DOHH2 (cell line): ENCODE measurements at regions not wholly inside any gene's neighbourhood (a gene's known extent, or its start where the extent isn't known, plus 50 kb on each side); places are given as distances from the start of the nearest gene placed in this dataset.

Experiments
- EZH2phosphoT487 ChIP-seq: fragments of 200-600 bp; sonication (generic); IDR thresholded peaks from 2 replicates; pipeline ENCODE4 v1.6.1; 2017; ENCODE audit warnings: borderline replicate concordance, mild to moderate bottlenecking, antibody characterized with exemption, low read length, moderate library complexity, mixed read lengths
- TF ChIP-seq, protein P1 (sequence below): fragments of 200-600 bp; sonication (generic); IDR thresholded peaks from one replicate; pipeline ENCODE4 v1.5.1; 2014; ENCODE audit warnings: antibody characterized with exemption, mild to moderate bottlenecking, low read depth, low read length; ENCODE audit not compliant: poor library complexity, severe bottlenecking

DNA sequence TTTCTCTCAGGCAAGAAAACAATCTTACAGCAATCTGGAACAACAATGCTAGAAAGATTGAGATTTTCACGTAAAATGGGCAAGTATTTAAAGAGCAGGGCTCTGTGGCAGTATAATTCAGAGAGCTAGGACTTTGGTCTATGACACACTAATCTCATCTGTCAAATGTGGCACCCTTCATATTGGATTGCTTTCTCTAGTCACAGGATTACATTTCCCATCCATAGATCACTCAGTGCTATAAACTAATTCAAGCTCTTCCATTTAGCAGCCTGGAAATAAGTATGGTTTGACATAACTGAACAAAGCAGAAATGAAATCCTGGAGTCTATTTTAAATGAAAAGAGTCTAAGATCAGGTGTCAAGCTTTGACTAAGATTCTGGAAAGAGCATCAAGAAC is 263.1 kb upstream of the TMPRSS15 start:
- no peak for TF ChIP-seq EZH2phosphoT487
- TF ChIP-seq, protein P1, sequence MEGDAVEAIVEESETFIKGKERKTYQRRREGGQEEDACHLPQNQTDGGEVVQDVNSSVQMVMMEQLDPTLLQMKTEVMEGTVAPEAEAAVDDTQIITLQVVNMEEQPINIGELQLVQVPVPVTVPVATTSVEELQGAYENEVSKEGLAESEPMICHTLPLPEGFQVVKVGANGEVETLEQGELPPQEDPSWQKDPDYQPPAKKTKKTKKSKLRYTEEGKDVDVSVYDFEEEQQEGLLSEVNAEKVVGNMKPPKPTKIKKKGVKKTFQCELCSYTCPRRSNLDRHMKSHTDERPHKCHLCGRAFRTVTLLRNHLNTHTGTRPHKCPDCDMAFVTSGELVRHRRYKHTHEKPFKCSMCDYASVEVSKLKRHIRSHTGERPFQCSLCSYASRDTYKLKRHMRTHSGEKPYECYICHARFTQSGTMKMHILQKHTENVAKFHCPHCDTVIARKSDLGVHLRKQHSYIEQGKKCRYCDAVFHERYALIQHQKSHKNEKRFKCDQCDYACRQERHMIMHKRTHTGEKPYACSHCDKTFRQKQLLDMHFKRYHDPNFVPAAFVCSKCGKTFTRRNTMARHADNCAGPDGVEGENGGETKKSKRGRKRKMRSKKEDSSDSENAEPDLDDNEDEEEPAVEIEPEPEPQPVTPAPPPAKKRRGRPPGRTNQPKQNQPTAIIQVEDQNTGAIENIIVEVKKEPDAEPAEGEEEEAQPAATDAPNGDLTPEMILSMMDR, result no peak
